HG03439 (cell line): ENCODE measurements at regions not wholly inside any gene's neighbourhood (a gene's known extent, or its start where the extent isn't known, plus 50 kb on each side); places are given as distances from the start of the nearest gene placed in this dataset.
"Not testable (repeated sequence)": the region's sequence is repeated elsewhere in the genome, so short reads cannot be mapped to it uniquely, and the experiment has no call there.

Source experiments
- ATAC-seq: cut with Tn5 transposase; IDR thresholded peaks from one replicate; pipeline ENCODE4 v1.9.1; 2021; ENCODE audit warnings: mild to moderate bottlenecking, moderate library complexity; ENCODE audit not compliant: unreplicated experiment

DNA sequence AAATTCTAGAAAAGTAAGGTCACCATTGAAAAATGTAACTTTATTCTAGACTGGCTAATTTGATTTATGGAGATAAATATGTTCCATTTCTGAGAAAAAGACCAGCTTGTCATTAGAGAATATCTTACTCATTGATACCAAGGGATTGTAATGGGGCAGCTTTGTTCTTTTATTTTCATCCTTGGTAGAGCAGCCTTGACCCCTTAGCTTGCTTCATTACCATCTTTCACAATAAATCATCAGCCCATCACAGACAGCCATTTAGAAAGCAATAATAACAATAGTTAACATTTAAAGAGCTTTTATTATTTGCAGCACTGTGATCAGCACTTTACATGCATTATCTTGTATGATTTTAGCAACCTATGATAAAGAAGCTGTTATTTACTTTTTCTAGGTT is 253.6 kb downstream of the C3orf38 start:
- ATAC-seq, result no peak

- ATAC-seq, result no peak
These were observed 258.3 kb downstream of the C3orf38 start for GRCh38 chr3:88408097-88408496.

- no peak for ATAC-seq
These were observed 259.2 kb downstream of the C3orf38 start for GRCh38 chr3:88408935-88409334.

DNA sequence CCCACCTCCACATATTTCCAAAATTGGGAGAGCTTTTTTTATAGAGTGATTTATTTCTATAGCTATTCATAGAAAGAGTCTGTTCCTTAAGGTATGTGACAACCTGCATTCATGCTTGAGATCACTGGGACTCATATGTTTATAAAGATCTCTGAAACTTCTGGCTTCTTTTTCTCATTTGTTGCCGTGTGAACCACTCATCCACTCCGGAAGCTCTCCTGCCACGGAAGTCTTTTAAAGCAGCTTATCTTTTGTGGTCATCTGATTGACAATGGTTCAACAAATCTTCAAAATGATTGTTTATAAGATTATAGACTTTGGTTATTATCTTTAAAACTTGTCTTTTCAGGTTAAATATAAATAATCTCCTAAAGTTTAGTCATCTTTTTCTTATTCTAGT is 260.5 kb downstream of the C3orf38 start:
- no peak for ATAC-seq

DNA sequence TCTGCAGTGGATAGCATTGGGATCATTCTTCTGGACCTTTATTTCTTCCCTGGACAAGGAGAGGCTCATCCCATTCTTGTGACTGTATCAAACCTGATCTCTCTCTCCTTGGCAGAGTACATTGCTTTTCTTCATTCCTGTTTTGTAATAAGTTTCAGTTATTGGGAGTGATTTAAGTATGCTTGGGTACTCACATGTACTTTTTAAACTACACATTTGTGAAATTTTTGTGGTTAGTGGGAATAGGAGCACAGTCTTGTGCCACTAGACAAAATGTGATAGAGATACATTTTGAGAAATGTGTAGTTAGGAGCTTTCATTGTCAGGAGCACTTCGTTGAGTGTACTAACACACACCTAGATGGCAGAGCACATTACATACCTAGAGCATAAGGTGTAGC is 262.6 kb downstream of the C3orf38 start:
- no peak for ATAC-seq

DNA sequence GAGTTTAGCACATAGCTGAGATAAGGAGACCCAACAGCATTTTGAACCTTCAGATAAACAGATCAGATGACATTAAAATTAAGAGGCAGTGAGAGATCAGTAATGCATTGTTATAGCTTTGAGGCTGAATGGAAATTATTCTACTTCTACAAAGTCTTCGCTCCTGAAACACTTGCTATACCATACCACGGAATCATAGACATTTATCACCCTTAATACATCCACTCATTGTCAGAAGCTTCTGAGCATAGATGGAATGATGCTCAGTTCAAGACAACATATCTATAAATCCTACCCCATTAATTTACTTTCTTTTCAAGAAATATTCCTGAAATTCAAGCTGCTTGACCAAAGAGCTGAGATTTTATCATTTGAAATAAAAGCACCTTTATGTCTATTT is 266.7 kb downstream of the C3orf38 start:
- ATAC-seq, result no peak

DNA sequence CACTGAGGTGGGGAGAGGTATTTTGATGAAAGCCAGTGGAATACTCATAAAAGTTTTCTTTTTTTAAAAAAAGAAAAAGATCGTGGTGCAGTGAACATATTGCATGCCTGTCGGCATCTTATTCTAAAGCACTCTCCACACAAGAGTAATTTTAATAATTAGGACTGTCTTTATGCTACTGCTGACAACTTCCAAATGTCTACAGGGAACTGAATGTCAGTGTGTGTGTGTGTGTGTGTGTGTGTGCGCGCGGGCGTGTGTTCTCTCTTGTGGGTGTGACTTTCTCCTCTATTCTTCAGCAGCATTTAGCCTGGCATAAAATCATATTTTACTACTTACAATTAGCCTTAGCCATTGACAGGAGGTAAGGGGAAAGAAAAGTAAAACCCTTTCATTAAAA is 268.5 kb downstream of the C3orf38 start:
- ATAC-seq, result no peak

DNA sequence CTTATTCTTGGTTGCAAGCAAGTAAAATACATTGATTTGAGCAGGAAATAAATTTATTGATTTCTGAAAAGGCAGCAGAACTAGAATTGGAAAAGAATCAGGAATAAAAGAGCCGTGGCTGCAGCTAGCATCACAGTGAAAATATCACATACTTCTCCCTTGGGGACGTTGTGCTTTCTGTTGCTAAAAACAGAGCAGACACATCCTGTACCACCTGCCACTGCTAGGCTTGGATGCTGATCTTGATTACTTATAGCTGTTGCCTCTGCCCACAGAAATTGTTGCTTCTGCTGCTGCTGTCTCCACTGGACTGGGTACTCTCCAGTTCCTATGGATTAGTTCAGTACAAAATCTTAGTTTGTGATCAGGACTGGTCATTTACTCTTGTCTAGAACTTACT is 283.8 kb downstream of the C3orf38 start:
- ATAC-seq, result peak; percentile 99

DNA sequence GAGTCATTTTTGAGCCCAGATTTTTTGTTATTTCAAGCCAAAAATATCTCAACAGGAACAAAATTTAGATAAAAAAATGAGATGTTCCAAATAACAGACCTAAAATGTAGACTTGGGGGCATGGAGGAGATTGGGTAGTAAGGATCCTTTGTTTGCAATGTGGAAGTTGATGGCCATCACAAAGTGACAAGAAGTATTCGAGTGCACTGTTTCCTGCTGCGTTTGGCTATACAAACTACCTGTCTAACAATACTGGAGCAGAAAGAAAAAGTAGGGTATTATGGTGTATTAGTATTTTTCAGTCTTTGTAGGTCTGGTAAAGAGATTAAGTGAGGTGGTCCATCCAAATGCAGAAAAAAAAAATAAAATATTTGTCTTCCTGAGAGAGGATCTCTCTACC is 284.2 kb downstream of the C3orf38 start:
- no peak for ATAC-seq

GRCh38 chr3:88440701-88441100 is 290.9 kb downstream of the C3orf38 start:
- peak; percentile 60 for ATAC-seq

- no peak for ATAC-seq
These were observed 293.3 kb downstream of the C3orf38 start for GRCh38 chr3:88443066-88443465.

DNA sequence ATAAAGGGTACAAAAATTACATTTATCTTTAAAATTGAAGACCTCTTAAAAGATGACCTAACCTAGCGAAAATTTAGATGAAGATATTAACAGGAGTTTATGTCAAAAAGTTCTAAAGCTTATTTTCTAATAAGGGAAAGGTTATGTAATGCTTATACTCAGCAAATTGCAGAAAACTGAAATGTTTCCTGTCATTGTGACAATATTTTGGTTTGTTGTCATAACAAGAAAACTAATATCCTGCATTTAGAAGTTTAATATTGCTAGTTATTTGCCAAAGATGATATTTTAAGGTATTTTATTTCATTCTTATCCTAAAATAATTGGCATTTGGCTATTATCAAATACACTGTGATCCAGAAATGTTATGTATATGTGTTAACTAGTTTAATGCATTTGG is 294.5 kb downstream of the C3orf38 start:
- no peak for ATAC-seq

DNA sequence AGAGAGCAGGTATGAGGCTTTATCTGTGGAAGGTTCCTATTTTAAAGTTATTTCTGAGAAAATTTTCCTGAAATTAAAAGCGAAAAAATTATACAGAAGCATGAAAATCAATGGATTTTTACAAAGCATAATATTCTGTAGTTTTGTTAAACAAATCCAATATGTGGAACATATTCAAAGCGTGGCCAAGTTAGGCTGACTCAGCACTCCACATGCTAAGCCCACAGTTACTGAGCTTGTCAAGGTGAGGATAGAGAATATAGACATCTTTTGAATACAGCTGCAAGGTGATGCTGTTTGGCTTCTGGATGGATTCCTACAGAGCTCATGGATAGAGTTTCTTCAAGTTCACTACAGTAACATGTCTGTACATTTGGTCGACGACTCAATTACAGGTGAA is 302.5 kb downstream of the C3orf38 start:
- ATAC-seq, result no peak

DNA sequence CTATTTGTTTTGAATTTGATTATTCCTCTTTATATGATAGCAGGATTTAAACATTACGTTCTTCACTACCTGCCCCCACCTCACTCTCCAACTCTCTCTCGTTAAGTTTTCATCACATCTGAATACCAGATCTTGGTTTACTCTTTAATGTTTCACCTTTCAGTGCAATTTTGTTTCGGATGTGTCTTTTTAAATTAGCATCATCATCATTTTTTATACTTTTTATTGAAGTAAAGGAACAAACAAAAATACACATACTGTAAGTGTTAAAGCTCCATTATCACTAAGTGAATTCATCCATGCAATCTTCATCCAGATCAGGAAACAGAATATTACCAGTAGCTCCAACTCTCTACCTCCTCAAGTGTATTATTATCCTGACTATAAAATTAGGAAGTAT is 310.6 kb downstream of the C3orf38 start:
- no peak for ATAC-seq

DNA sequence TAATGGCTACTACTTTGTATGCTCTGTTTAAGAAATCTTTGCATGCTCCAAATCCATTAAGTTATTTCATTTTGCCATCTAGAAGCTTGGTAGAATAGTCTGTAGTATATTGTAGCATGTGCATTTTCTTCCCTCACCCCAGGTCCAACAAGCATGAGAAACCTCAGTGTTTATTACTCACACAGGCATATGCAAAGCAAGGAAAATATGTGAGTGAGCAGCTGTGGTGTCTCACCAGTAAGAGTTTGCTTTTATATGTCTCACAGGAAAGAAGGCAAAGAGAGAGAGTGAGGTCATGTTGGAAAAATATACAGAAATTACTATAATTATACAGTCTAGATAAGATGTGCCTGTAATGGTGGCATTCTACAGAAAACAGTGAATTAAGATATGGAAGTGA is 312.5 kb downstream of the C3orf38 start:
- no peak for ATAC-seq

GRCh38 chr3:88467191-88467590 is 317.4 kb downstream of the C3orf38 start:
- no peak for ATAC-seq

- ATAC-seq, result no peak
These were observed 319.5 kb downstream of the C3orf38 start for GRCh38 chr3:88469216-88469615.

DNA sequence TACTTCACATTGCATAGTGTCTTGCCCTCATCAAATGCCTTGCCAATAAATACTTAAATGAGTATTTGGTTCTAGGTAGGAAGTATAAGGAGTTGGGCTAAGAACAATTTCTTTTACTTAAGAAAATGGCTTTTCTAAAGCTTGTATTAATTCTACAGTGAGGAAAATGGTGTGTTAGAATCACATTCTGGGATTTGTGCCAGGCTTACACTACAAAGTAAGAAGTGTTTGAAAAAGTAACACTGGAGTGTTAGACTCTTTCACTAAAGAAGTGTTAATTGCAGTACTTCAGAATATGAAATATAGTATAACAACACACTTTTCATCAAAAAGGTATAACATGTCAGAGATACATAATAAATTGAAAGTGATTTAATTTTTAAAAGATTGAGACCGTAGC is 328.7 kb downstream of the C3orf38 start:
- ATAC-seq, result no peak

GRCh38 chr3:88480822-88481221 is 331.1 kb downstream of the C3orf38 start:
- no peak for ATAC-seq

GRCh38 chr3:88485001-88485400 is 335.2 kb downstream of the C3orf38 start:
- no peak for ATAC-seq

DNA sequence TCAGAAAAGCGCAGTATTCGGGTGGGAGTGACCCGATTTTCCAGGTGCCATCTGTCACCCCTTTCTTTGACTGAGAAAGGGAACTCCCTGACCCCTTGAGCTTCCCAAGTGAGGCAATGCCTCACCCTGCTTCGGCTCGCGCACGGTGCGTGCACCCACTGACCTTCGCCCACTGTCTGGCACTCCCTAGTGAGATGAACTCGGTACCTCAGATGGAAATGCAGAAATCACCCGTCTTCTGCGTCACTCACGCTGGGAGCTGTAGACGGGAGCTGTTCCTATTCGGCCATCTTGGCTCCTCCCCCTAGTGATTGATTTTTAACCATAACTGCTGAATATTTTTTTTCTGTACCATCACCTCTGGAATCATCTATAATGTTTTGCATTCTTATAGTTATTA is 359.1 kb downstream of the C3orf38 start:
- ATAC-seq, result not testable (repeated sequence)

- ATAC-seq, result no peak
These were observed 359.8 kb downstream of the C3orf38 start for GRCh38 chr3:88509582-88509981.

- ATAC-seq, result no peak
These were observed 378.7 kb downstream of the C3orf38 start for GRCh38 chr3:88528494-88528893.

DNA sequence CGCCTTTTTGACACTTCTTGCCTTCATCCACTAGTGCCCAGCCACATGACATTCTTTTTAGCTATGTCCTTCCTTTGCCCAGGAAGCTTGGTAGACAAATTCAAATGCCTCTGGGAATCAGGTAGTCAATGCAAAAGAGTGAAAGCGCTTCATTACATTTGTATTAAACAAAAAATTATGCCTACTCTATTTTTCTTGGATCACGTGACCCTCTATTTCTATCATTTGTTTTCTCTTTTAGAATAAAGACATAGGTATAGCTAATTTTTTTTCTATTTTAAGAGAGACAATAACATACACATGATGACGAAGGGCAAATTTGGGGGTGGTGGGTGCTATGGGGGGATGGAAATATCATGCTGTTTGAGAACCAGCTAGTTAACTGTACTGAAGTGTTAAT is 384.8 kb downstream of the C3orf38 start:
- no peak for ATAC-seq
